HEK293 (cell line): ENCODE measurements at regions not wholly inside any gene's neighbourhood (a gene's known extent, or its start where the extent isn't known, plus 50 kb on each side); places are given as distances from the start of the nearest gene placed in this dataset.
"Not testable (repeated sequence)": the region's sequence is repeated elsewhere in the genome, so short reads cannot be mapped to it uniquely, and the experiment has no call there.

Experiments
- EGR2 ChIP-seq: fragments of 450-650 bp; formaldehyde crosslinking; IDR thresholded peaks from 2 replicates; pipeline ENCODE4 v1.5.1; 2016; ENCODE audit warnings: low read depth, missing biosample characterization, missing genetic modification characterization
- GLIS2 ChIP-seq: fragments of 450-650 bp; formaldehyde crosslinking; IDR thresholded peaks from 2 replicates; pipeline ENCODE4 v1.5.1; 2016; ENCODE audit warnings: missing biosample characterization, missing genetic modification characterization
- KLF17 ChIP-seq: fragments of 450-650 bp; formaldehyde crosslinking; IDR thresholded peaks from 2 replicates; pipeline ENCODE4 v1.5.1; 2016; ENCODE audit warnings: missing biosample characterization, missing genetic modification characterization
- PRDM1 ChIP-seq: fragments of 450-650 bp; formaldehyde crosslinking; IDR thresholded peaks from 2 replicates; pipeline ENCODE4; 2016; ENCODE audit warnings: missing biosample characterization, missing genetic modification characterization
- SCRT2 ChIP-seq: fragments of 450-650 bp; formaldehyde crosslinking; IDR thresholded peaks from 2 replicates; pipeline ENCODE4 v1.5.1; 2016; ENCODE audit warnings: missing biosample characterization, missing genetic modification characterization
- YY1 ChIP-seq: fragments of 450-650 bp; formaldehyde crosslinking; IDR thresholded peaks from 2 replicates; pipeline ENCODE4 v1.5.1; 2018; ENCODE audit warnings: missing biosample characterization, missing genetic modification characterization
- ZNF114 ChIP-seq: fragments of 450-650 bp; formaldehyde crosslinking; IDR thresholded peaks from 2 replicates; pipeline ENCODE4 v1.5.0; 2017; ENCODE audit warnings: missing biosample characterization, missing genetic modification characterization
- ZNF174 ChIP-seq: fragments of 450-650 bp; formaldehyde crosslinking; IDR thresholded peaks from 2 replicates; pipeline ENCODE4 v1.5.0; 2017; ENCODE audit warnings: missing biosample characterization, mild to moderate bottlenecking, missing genetic modification characterization
- ZNF623 ChIP-seq: fragments of 450-650 bp; formaldehyde crosslinking; IDR thresholded peaks from 2 replicates; pipeline ENCODE4 v1.5.1; 2016; ENCODE audit warnings: missing biosample characterization, missing genetic modification characterization
- TF ChIP-seq, protein P1 (sequence below): fragments of 450-650 bp; formaldehyde crosslinking; IDR thresholded peaks from 2 replicates; pipeline ENCODE4 v1.5.1; 2016; ENCODE audit warnings: missing biosample characterization, missing genetic modification characterization
- TF ChIP-seq, protein P2 (sequence below): fragments of 450-650 bp; formaldehyde crosslinking; IDR thresholded peaks from 2 replicates; pipeline ENCODE4 v1.5.1; 2017; ENCODE audit warnings: missing biosample characterization, missing genetic modification characterization
- TF ChIP-seq, protein P3 (sequence below): fragments of 450-650 bp; formaldehyde crosslinking; IDR thresholded peaks from 2 replicates; pipeline ENCODE4 v1.5.1; 2016; ENCODE audit warnings: missing biosample characterization, missing genetic modification characterization

GRCh38 chr13:87336346-87336889 is 334.8 kb upstream of the SLITRK5 start:
- TF ChIP-seq ZNF174 (tag by site-specific recombination); GLIS2 (tag by site-specific recombination); ZNF623 (tag by site-specific recombination); ZNF114; PRDM1; SCRT2; YY1 (tag by site-specific recombination); EGR2 (tag by site-specific recombination); KLF17 (tag by site-specific recombination): not testable (repeated sequence)
- TF ChIP-seq, protein P1, sequence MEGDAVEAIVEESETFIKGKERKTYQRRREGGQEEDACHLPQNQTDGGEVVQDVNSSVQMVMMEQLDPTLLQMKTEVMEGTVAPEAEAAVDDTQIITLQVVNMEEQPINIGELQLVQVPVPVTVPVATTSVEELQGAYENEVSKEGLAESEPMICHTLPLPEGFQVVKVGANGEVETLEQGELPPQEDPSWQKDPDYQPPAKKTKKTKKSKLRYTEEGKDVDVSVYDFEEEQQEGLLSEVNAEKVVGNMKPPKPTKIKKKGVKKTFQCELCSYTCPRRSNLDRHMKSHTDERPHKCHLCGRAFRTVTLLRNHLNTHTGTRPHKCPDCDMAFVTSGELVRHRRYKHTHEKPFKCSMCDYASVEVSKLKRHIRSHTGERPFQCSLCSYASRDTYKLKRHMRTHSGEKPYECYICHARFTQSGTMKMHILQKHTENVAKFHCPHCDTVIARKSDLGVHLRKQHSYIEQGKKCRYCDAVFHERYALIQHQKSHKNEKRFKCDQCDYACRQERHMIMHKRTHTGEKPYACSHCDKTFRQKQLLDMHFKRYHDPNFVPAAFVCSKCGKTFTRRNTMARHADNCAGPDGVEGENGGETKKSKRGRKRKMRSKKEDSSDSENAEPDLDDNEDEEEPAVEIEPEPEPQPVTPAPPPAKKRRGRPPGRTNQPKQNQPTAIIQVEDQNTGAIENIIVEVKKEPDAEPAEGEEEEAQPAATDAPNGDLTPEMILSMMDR (tag by site-specific recombination) = not testable (repeated sequence)
- TF ChIP-seq, protein P2, sequence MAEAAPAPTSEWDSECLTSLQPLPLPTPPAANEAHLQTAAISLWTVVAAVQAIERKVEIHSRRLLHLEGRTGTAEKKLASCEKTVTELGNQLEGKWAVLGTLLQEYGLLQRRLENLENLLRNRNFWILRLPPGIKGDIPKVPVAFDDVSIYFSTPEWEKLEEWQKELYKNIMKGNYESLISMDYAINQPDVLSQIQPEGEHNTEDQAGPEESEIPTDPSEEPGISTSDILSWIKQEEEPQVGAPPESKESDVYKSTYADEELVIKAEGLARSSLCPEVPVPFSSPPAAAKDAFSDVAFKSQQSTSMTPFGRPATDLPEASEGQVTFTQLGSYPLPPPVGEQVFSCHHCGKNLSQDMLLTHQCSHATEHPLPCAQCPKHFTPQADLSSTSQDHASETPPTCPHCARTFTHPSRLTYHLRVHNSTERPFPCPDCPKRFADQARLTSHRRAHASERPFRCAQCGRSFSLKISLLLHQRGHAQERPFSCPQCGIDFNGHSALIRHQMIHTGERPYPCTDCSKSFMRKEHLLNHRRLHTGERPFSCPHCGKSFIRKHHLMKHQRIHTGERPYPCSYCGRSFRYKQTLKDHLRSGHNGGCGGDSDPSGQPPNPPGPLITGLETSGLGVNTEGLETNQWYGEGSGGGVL (tag by site-specific recombination) = not testable (repeated sequence)
- TF ChIP-seq, protein P3, sequence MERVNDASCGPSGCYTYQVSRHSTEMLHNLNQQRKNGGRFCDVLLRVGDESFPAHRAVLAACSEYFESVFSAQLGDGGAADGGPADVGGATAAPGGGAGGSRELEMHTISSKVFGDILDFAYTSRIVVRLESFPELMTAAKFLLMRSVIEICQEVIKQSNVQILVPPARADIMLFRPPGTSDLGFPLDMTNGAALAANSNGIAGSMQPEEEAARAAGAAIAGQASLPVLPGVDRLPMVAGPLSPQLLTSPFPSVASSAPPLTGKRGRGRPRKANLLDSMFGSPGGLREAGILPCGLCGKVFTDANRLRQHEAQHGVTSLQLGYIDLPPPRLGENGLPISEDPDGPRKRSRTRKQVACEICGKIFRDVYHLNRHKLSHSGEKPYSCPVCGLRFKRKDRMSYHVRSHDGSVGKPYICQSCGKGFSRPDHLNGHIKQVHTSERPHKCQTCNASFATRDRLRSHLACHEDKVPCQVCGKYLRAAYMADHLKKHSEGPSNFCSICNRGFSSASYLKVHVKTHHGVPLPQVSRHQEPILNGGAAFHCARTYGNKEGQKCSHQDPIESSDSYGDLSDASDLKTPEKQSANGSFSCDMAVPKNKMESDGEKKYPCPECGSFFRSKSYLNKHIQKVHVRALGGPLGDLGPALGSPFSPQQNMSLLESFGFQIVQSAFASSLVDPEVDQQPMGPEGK (tag by site-specific recombination) = not testable (repeated sequence)
